IgD-negative memory B cell (primary cell): ENCODE measurements at regions not wholly inside any gene's neighbourhood (a gene's known extent, or its start where the extent isn't known, plus 50 kb on each side); places are given as distances from the start of the nearest gene placed in this dataset.
A peak's percentile ranks its signal among the peaks of the same experiment; 100 is the strongest.
"Not testable (repeated sequence)": the region's sequence is repeated elsewhere in the genome, so short reads cannot be mapped to it uniquely, and the experiment has no call there.

Source experiments
- H3K27ac Mint-ChIP-seq, 3 donors: one replicate each; pipeline ENCODE4 v1.8.0; 2020 to 2022; ENCODE audit warnings: mild to moderate bottlenecking in 3 of 3, mixed read lengths in 3 of 3, moderate library complexity in 1 of 3
- H3K27me3 Mint-ChIP-seq: one replicate; pipeline ENCODE4 v1.8.0; 2021; ENCODE audit warnings: mixed read lengths
- H3K36me3 Mint-ChIP-seq: one replicate; pipeline ENCODE4 v1.8.0; 2020; ENCODE audit warnings: mild to moderate bottlenecking, mixed read lengths
- H3K4me1 Mint-ChIP-seq, 3 donors: one replicate each; pipeline ENCODE4 v1.8.0; 2020 to 2022; ENCODE audit warnings: mixed read lengths in 3 of 3, mild to moderate bottlenecking in 1 of 3
- H3K4me3 Mint-ChIP-seq, 4 donors: one replicate each; pipeline ENCODE4 v1.8.0; 2020 to 2022; ENCODE audit warnings: mild to moderate bottlenecking in 4 of 4, mixed read lengths in 4 of 4, moderate library complexity in 3 of 4
- H3K9me3 Mint-ChIP-seq, 3 donors: one replicate each; pipeline ENCODE4 v1.8.0; 2020 to 2021; ENCODE audit warnings: mixed read lengths in 3 of 3, mild to moderate bottlenecking in 1 of 3

DNA sequence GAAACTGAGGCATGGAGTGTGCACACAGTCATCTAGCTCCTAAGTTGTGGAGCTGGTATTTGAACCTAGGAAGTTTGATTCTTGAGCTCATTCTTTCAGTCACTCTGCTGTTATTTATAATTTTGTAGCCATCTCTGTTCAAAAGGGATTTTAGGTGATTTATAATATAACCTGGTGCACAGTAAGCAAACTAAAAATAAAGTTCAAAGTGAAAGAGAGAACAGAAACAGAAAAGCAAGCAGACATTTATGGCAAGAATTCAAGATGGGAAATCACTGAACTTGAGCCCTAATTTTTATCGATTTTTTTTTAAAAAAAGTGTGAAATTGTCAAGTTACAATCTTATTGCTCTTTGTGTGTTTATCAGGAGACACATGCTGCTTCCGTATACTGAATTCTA lies 71.4 kb upstream of the SLC7A14 start:
- Mint-ChIP-seq H3K27me3 (peaks cover 11% of the 10 kb centered on the region), H3K27ac (no peak overlapping the region), H3K4me1 (no peaks in the 10 kb centered on the region), H3K4me3 (peak overlapping the region in 1 of 4 donors; percentile 1), H3K9me3 (peaks cover 2 to 9% (median 2%) of the 10 kb centered on the region in 3 donors), H3K36me3 (peaks cover 4% of the 10 kb centered on the region)

- peaks cover 1% of the 10 kb centered on the region for H3K36me3 Mint-ChIP-seq
- H3K4me3 Mint-ChIP-seq = no peak overlapping the region
- H3K9me3 Mint-ChIP-seq = peaks cover 2 to 9% (median 2%) of the 10 kb centered on the region in 3 donors
- H3K27ac Mint-ChIP-seq = no peak overlapping the region
- H3K4me1 Mint-ChIP-seq = no peaks in the 10 kb centered on the region
- peaks cover 11% of the 10 kb centered on the region for H3K27me3 Mint-ChIP-seq
These were observed 70.4 kb upstream of the SLC7A14 start for GRCh38 chr3:170656284-170656683.

DNA sequence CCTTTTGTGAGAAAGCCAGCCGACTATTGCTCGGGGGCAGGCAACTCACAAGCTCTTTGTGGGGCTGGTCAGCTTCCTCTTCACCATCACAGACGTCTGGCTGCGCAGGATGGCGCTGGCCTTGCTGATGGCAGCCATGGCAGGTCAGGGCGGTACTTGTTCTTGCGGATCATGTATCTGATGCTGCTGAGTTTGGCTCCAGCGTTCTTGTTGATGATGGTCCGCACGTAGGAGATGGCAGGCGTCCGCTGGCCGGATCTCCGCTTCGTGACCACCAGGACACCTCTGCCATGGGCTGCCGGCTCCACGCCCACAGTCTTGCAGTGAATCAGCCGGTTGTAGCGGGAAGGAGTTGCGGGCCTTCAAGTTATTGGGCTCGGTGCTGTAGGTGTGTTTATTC lies 67.9 kb upstream of the SLC7A14 start:
- Mint-ChIP-seq H3K9me3 (peaks cover 0 to 2% (median 0%) of the 10 kb centered on the region in 3 donors), H3K4me3 (no peak overlapping the region), H3K4me1 (no peaks in the 10 kb centered on the region), H3K36me3 (no peaks in the 10 kb centered on the region), H3K27ac (no peak overlapping the region), H3K27me3 (peaks cover 16% of the 10 kb centered on the region)

- Mint-ChIP-seq H3K27ac (no peak overlapping the region), H3K9me3 (no peaks in the 10 kb centered on the region), H3K4me3 (no peak overlapping the region), H3K36me3 (no peaks in the 10 kb centered on the region), H3K27me3 (peaks cover 13% of the 10 kb centered on the region), H3K4me1 (no peaks in the 10 kb centered on the region)
These were observed 65.5 kb upstream of the SLC7A14 start for GRCh38 chr3:170651260-170651845.

DNA sequence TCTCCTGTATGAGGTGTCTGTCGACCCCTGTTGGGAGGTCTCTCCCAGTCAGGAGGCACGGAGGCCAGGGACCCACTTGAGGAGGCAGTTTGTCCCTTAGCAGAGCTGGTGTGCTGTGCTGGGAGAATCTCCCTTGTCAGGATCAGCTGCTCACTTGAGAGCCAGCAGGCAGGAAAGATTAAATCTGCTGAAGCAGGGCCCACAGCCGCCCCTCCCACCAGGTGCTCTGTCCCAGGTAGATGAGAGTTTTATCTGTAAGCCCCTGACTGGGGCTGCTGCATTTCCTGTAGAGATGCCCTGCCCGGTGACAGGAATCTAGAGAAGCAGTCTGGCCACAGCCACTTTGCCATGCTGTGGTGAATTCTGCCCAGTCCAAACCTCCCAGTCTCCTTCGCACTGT lies 64.7 kb upstream of the SLC7A14 start:
- peaks cover 13% of the 10 kb centered on the region for H3K27me3 Mint-ChIP-seq
- H3K9me3 Mint-ChIP-seq, H3K4me3 Mint-ChIP-seq, H3K36me3 Mint-ChIP-seq, H3K27ac Mint-ChIP-seq, H3K4me1 Mint-ChIP-seq: not testable (repeated sequence)

GRCh38 chr3:170644711-170645110 lies 58.8 kb upstream of the SLC7A14 start:
- Mint-ChIP-seq H3K9me3 (peaks cover 0 to 5% (median 2%) of the 10 kb centered on the region in 3 donors), H3K27me3 (peaks cover 10% of the 10 kb centered on the region), H3K27ac (no peak overlapping the region), H3K36me3 (no peaks in the 10 kb centered on the region), H3K4me3 (no peak overlapping the region), H3K4me1 (no peaks in the 10 kb centered on the region)

DNA sequence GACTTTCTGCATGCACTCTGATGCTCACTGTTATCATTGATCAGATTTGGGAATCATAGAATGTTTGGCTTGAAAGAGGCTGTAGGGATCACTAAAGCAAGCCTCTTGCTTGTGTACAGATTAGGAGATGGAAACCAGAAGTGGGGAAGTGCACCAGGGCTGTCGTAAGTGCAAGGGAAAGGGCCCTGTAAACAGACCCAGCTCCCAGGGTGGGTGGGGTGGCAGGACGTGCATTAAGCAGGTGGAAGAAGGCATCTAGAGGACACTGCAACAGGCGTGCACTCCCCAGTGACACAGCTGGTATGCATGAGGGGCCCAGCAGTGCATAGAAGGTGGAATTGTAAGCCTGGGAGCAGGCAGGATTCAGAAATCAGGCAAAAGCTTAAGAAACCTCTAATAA lies 58.0 kb upstream of the SLC7A14 start:
- H3K27ac Mint-ChIP-seq = no peak overlapping the region
- peaks cover 0 to 5% (median 2%) of the 10 kb centered on the region in 3 donors for H3K9me3 Mint-ChIP-seq
- peaks cover 15% of the 10 kb centered on the region for H3K27me3 Mint-ChIP-seq
- no peaks in the 10 kb centered on the region for H3K36me3 Mint-ChIP-seq
- H3K4me1 Mint-ChIP-seq = no peaks in the 10 kb centered on the region
- H3K4me3 Mint-ChIP-seq = no peak overlapping the region

- Mint-ChIP-seq H3K4me3 (no peak overlapping the region), H3K4me1 (no peaks in the 10 kb centered on the region), H3K9me3 (peaks cover 0 to 5% (median 2%) of the 10 kb centered on the region in 3 donors), H3K27ac (no peak overlapping the region), H3K36me3 (no peaks in the 10 kb centered on the region), H3K27me3 (peaks cover 14% of the 10 kb centered on the region)
These were observed 57.2 kb upstream of the SLC7A14 start for GRCh38 chr3:170642882-170643601.

- H3K9me3 Mint-ChIP-seq = peaks cover 0 to 5% (median 2%) of the 10 kb centered on the region in 3 donors
- H3K27ac Mint-ChIP-seq = no peak overlapping the region
- H3K4me1 Mint-ChIP-seq = no peaks in the 10 kb centered on the region
- H3K4me3 Mint-ChIP-seq = peak overlapping the region in 1 of 4 donors; percentile 29
- H3K36me3 Mint-ChIP-seq = no peaks in the 10 kb centered on the region
- H3K27me3 Mint-ChIP-seq = peaks cover 19% of the 10 kb centered on the region
These were observed 55.8 kb upstream of the SLC7A14 start for GRCh38 chr3:170641510-170642236.

DNA sequence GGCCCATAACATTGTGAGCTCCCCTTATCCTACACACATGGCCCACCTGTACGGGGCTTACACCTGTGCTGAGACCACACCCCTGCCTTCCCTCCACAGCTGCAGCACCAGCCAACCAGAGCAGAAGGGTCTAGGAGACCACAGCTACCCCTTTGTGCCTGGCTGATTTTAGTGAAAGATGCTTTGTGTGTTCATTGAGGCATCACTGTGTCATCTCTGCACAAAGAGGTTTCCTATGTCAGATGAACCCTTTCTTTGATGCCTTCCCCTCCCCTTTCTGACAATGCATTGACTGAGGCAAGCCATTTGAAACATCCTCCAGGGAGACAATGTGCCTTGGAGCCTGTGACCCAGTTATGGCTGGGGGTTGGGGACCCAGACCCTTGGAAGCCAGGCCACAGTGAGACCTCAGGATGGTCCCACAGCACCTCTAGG lies 54.9 kb upstream of the SLC7A14 start:
- peaks cover 26% of the 10 kb centered on the region for H3K27me3 Mint-ChIP-seq
- peaks cover 0 to 5% (median 2%) of the 10 kb centered on the region in 3 donors for H3K9me3 Mint-ChIP-seq
- H3K4me3 Mint-ChIP-seq = no peak overlapping the region
- H3K4me1 Mint-ChIP-seq = no peaks in the 10 kb centered on the region
- no peaks in the 10 kb centered on the region for H3K36me3 Mint-ChIP-seq
- no peak overlapping the region for H3K27ac Mint-ChIP-seq

GRCh38 chr3:170638988-170639387 lies 53.1 kb upstream of the SLC7A14 start:
- H3K9me3 Mint-ChIP-seq = peaks cover 0 to 2% (median 0%) of the 10 kb centered on the region in 3 donors
- H3K4me3 Mint-ChIP-seq = no peak overlapping the region
- H3K27ac Mint-ChIP-seq = no peak overlapping the region
- H3K36me3 Mint-ChIP-seq = no peaks in the 10 kb centered on the region
- peaks cover 0 to 2% (median 0%) of the 10 kb centered on the region in 3 donors for H3K4me1 Mint-ChIP-seq
- H3K27me3 Mint-ChIP-seq = peaks cover 27% of the 10 kb centered on the region

DNA sequence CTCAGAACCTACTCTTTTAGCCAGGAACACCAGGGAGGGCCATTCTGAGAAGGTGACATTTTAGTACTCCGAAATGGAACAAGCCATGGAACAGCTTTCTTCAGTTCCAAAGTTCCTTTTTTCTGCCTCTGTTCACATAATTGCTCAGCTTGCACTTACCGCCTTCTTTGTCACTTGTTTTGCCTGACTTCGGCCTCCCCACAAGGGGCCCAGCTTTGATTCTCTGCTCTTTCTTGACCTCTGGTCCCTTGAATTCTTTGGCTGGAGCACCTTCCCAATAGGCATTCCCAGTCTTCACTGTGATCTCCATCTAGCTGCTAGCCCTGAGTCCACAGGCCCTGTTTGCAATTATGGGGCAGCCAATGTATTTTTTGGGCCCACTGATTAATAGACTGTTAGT lies 51.4 kb upstream of the SLC7A14 start:
- Mint-ChIP-seq H3K27ac (no peak overlapping the region), H3K4me1 (peaks cover 0 to 7% (median 0%) of the 10 kb centered on the region in 3 donors), H3K4me3 (no peak overlapping the region), H3K36me3 (no peaks in the 10 kb centered on the region), H3K27me3 (peaks cover 27% of the 10 kb centered on the region), H3K9me3 (peaks cover 0 to 1% (median 0%) of the 10 kb centered on the region in 3 donors)

DNA sequence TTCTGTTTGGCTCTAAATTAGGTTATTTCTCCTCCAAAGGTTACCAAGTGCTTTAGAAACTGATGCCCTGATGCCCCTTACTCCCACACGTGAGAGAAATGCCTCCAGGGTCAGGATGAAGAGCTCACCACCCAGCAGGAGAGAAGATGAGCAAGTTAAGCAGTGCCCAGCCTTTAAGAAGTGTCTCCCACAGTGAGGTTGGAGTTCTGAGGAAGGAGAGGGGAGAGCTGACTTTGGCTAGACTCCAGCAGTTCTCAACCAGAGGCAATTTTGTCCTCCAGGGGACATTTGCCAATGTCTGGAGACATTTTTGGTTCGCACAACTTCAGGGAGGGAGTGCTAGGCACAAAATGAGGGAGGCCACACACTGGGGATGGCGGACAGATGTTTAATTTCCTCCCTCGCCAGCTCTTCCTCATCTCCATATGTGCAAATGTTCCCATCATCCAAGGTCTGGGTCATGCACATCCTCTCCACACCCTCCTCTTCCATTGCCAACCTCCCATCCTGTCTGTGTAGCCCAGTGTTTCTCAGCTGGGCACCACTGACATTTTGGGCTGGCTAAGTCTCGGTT lies 50.6 kb upstream of the SLC7A14 start:
- peak overlapping the region in 1 of 3 donors; percentile 7 for H3K27ac Mint-ChIP-seq
- peaks cover 0 to 1% (median 0%) of the 10 kb centered on the region in 3 donors for H3K9me3 Mint-ChIP-seq
- no peak overlapping the region for H3K4me3 Mint-ChIP-seq
- H3K36me3 Mint-ChIP-seq = no peaks in the 10 kb centered on the region
- peaks cover 27% of the 10 kb centered on the region for H3K27me3 Mint-ChIP-seq
- H3K4me1 Mint-ChIP-seq = peaks cover 0 to 7% (median 0%) of the 10 kb centered on the region in 3 donors
